Fibroblast of skin of abdomen (primary cell): ENCODE measurements at regions not wholly inside any gene's neighbourhood (a gene's known extent, or its start where the extent isn't known, plus 50 kb on each side); places are given as distances from the start of the nearest gene placed in this dataset.

Experiments
- DNase-seq: peaks from one replicate; pipeline ENCODE4 v3.0.0-alpha.2; 2013

DNA sequence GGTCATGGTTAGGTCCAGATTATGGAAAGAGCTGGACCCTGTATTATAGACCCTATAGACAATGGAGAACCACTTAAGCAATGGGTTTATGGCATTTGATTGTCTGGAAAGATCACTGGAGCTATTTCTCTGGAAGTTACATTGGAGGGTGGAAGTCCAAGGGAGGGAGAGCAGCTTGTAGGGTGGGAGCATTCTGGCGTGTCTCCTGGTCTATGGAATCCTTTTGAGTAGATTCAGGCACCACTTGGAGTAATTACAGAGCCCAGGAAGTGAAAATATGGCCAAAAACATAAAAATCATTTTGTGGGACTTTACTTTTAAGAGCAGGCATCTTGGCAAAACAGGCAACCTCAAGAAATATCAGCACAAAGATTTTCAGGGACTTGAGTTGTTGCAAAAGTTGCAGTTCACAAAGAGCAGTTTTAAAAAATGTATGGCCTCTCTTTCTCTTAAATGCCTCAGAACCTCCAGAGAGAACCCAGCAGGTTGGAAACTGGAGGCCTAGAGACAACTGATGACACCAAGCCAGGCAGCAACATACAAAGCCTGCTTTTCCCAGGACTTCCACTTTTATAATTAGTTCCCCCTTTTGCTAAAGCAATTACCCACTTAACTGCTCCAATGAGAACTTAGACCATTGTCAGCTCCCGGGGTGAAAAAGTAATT is 331.0 kb downstream of the MYCN start:
- no peak for DNase-seq

- DNase-seq: no peak
Observed at GRCh38 chr2:16270441-16270840, 330.1 kb downstream of the MYCN start.

- no peak for DNase-seq
Observed at GRCh38 chr2:16268301-16269000, 328.1 kb downstream of the MYCN start.

GRCh38 chr2:16266571-16266970 is 326.2 kb downstream of the MYCN start:
- no peak for DNase-seq

GRCh38 chr2:16264931-16265540 is 324.7 kb downstream of the MYCN start:
- DNase-seq: no peak

DNA sequence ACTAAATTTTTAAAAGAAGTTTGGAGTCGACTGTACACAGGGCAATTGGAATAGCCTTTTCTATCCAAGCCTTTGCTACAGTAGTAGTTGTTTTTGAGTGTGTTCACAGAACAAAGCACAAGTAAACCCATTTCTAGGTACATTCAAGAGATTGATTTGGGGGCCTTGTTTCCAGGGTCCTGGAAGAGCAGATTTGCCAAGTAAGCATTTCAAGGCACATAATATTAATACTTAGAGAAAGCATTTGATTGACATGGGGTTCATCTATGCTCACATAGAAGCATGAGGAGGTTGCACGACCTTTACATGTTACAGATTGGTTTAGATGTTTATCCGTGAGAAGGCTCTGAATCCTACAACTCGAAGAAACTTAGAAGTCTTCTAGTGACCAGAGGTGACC is 324.1 kb downstream of the MYCN start:
- no peak for DNase-seq

- DNase-seq: no peak
Observed at GRCh38 chr2:16263241-16263890, 323.0 kb downstream of the MYCN start.

- no peak for DNase-seq
Observed at GRCh38 chr2:16262526-16263178, 322.3 kb downstream of the MYCN start.

- no peak for DNase-seq
Observed at GRCh38 chr2:16261791-16262190, 321.4 kb downstream of the MYCN start.

GRCh38 chr2:16261071-16261470 is 320.7 kb downstream of the MYCN start:
- DNase-seq: no peak

DNA sequence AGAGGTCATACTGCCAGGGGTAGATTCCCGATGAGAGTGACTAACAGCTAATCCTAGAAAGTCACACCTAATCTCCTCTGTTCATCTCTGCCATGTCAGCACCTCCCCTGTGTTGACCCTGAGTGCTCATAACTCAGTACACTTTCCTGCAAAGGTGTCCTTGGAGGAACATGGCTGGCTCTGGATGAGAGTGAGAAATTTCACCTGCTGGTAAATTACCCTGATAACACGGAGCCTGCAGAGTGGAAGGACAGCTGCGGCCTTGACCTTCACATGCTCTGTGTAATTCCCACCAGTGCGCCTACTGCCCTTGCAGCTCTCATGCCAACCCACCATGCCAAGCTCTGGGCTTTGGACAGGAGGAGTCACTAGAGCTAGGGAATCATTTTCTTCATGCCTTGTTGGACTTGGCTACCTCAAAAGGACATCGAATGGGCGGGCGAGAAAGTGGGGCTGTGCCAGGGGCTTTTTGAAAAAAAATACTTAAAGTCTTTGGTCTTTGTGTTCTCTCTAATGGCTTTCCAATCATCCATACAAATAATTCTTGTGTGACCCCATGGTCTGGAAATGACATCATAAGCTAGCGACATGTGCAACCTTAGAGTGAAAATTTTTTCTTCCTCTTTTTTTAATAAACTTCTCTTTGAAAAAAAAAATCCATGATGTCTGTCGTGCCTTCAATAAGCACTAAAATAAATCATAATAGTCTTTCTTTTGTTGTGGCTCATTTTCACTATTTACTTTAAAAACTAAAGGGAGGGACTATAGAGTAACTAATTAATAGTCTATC is 319.9 kb downstream of the MYCN start:
- no peak for DNase-seq

DNA sequence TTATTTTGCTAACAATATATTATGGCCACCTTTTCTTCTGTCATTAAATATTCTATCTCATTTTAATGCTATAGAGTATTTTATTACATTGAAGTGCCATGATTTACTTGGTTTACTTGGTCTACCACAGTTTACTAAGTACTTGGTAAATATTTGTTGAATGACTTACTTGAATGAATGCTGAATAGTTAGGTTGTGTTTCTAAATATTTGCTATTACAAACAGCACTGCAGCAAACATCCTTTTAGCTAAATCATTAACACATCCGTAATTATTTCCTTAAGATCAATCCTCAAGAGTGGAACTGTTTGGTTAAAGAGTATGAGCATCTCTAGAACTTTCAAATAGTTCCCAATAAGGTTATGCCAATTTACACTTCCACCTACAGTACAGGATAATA is 318.7 kb downstream of the MYCN start:
- DNase-seq: no peak

GRCh38 chr2:16258350-16258749 is 318.0 kb downstream of the MYCN start:
- DNase-seq: no peak

- no peak for DNase-seq
Observed at GRCh38 chr2:16257322-16258028, 317.1 kb downstream of the MYCN start.

- no peak for DNase-seq
Observed at GRCh38 chr2:16256601-16257321, 316.4 kb downstream of the MYCN start.

DNA sequence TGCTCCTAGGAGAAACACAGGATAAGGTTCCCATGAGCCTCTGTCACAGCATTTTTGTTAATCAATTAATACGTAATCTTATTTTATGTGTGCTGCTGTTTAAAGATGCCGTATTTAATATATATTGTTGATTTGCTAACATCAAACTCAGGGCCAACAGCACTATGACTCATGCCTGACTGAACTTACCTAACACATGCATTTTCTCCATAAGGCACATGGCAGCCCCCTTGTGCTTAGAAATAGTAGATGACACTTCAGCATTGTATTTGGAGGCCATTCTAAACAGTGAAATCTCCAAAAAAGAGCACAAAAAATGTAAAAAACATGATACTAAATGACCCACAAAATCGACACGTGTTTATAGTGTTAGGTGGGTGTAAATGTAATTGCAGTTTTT is 314.8 kb downstream of the MYCN start:
- no peak for DNase-seq

GRCh38 chr2:16254356-16254965 is 314.1 kb downstream of the MYCN start:
- no peak for DNase-seq

DNA sequence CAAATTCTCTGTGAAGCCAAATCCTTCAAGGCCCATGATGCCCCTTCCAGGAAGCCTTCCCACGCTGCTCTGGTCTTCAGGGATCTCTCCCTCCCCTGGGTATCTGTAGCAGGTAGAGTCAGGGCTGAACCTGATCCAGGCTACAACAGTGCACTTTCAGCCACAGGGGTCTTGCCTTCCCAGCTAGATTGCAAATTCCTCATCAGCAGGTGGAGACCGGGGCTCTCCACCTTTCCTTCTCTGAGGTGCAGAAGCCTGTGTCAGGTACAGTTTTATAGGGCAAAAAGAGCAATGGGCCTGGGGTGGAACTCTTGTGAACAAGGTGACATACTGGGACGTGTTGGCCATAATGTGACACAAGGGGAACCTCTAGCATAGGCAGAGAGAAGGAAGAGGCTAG is 312.9 kb downstream of the MYCN start:
- DNase-seq: no peak

- DNase-seq: no peak
Observed at GRCh38 chr2:16252891-16253290, 312.5 kb downstream of the MYCN start.

DNA sequence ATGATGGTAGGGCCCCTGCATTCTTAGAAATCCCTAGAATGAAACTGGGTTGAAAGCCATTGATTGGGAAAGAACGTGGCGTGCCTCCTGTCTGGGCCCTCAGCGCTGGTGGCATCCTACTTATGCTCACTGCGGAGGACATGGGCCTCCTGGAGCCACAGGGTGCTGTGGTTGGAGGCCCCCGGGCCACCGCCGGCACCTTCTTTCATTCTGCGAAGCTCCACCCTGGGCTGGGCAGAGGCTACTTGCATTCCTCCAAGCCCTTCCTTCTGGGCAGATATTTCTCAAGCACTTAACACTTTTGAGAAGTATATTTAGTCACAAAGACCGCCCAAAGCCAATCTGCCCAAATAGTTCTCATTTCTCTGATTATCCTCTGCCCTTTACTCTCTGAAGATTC is 311.9 kb downstream of the MYCN start:
- DNase-seq: no peak
